ENCODE measurements at regions not wholly inside any gene's neighbourhood (a gene's known extent, or its start where the extent isn't known, plus 50 kb on each side); places are given as distances from the start of the nearest gene placed in this dataset.

- H4K20me1 ChIP-seq (ENCODE audit: low read length), result no peaks in the 10 kb centered on the region
- intact Hi-C loops (cut with micrococcal nuclease), result no loop called here
- peaks cover 32% of the 10 kb centered on the region for H3K27me3 ChIP-seq (ENCODE audit: low read length)
- TF ChIP-seq EZH2 (IDR thresholded peaks at IDR 0.05; ENCODE audit: low read length, unreplicated experiment) (no peak), EZH2phosphoT487 (IDR thresholded peaks at IDR 0.05; ENCODE audit: borderline replicate concordance, low read length) (no peak)
- TF ChIP-seq, protein P1, sequence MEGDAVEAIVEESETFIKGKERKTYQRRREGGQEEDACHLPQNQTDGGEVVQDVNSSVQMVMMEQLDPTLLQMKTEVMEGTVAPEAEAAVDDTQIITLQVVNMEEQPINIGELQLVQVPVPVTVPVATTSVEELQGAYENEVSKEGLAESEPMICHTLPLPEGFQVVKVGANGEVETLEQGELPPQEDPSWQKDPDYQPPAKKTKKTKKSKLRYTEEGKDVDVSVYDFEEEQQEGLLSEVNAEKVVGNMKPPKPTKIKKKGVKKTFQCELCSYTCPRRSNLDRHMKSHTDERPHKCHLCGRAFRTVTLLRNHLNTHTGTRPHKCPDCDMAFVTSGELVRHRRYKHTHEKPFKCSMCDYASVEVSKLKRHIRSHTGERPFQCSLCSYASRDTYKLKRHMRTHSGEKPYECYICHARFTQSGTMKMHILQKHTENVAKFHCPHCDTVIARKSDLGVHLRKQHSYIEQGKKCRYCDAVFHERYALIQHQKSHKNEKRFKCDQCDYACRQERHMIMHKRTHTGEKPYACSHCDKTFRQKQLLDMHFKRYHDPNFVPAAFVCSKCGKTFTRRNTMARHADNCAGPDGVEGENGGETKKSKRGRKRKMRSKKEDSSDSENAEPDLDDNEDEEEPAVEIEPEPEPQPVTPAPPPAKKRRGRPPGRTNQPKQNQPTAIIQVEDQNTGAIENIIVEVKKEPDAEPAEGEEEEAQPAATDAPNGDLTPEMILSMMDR (conservative IDR thresholded peaks at IDR 0.05; ENCODE audit: low read depth, low read length), result no peak
- H3K4me2 ChIP-seq (ENCODE audit: low read length), result no peak overlapping the region
- no TSS peak for BruUV-seq (replicated peaks)
- ChIA-PET POLR2A (ENCODE audit: unreplicated experiment) (no interaction called here), CTCF (no interaction called here)
- H3F3A ChIP-seq (ENCODE audit: low read length, unreplicated experiment), result no peaks in the 10 kb centered on the region
- no peaks in the 10 kb centered on the region for H3K79me2 ChIP-seq (ENCODE audit: low read length)
- H3K9me2 ChIP-seq (replicated peaks; ENCODE audit: low read length), result no peaks in the 10 kb centered on the region
- H3K9me3 ChIP-seq (ENCODE audit: low read length), result no peaks in the 10 kb centered on the region
- no peak overlapping the region for H2AFZ ChIP-seq (ENCODE audit: low read length)
- no peak overlapping the region for H3K27ac ChIP-seq (ENCODE audit: low read length)
- H3K4me1 ChIP-seq (ENCODE audit: insufficient read depth, low read length), result no peaks in the 10 kb centered on the region
- H3K4me3 ChIP-seq (ENCODE audit: low read length), result no peak overlapping the region
- H3K9ac ChIP-seq (ENCODE audit: low read length), result no peak overlapping the region
- ATAC-seq, result no peak
- DNase-seq, result no peak
- no peaks in the 10 kb centered on the region for H3K36me3 ChIP-seq (ENCODE audit: low read depth, low read length)
These were observed 121.9 kb downstream of the TBX5 start for GRCh38 chr12:114284041-114284440.

DNA sequence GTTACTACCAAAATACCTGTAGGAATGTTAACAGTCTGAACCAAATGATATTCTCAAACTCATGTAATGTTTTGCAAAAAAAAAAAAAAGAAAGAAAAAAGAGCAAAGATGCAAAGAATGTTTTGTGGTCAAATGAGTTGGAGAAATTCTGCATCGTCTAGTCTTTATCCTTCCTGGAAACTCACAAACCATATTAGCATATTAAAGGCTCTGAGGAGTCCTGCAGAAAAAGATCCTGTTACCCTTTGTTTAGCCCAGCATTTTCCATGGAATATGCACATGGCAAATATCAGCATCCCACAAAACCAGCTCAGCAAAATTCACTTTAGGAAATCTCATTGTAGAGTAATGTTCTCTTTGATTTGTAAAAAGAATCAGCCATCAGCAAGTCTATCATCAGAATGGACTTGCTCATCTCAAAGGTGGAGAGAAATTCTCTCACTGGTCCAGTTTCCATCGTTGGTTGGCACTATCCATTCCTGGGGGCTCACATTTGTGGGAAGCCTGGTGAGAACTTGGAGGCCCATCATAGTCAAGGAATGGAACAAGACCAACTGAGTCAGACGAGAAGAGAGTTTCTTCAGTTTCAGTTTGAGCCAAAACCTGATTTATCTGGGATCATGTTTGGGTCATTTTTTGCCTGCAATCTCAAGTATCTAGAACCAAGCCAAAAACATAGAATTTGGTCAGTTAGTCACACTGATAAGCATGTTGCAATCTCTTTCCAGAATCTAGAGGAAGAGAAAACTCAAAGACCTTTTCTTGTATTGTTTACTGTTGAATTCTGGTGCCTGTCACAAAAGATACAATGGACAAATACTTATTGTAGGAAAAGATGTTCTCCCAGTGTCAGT is 129.8 kb downstream of the TBX5 start:
- DNase-seq (no peak), ATAC-seq (no peak)
- ChIA-PET CTCF (no interaction called here), POLR2A (ENCODE audit: unreplicated experiment) (no interaction called here)
- no peak overlapping the region for H2AFZ ChIP-seq (ENCODE audit: low read length)
- no TSS peak for BruUV-seq (replicated peaks)
- H3K79me2 ChIP-seq (ENCODE audit: low read length), result no peaks in the 10 kb centered on the region
- H3K4me1 ChIP-seq (ENCODE audit: insufficient read depth, low read length), result no peaks in the 10 kb centered on the region
- no peak overlapping the region for H3K9ac ChIP-seq (ENCODE audit: low read length)
- no peaks in the 10 kb centered on the region for H3K9me3 ChIP-seq (ENCODE audit: low read length)
- H3K27me3 ChIP-seq (ENCODE audit: low read length), result peaks cover 47% of the 10 kb centered on the region
- intact Hi-C loops (cut with micrococcal nuclease), result no loop called here
- no peaks in the 10 kb centered on the region for H3K36me3 ChIP-seq (ENCODE audit: low read depth, low read length)
- no peak for TF ChIP-seq EZH2phosphoT487 (IDR thresholded peaks at IDR 0.05; ENCODE audit: borderline replicate concordance, low read length)
- TF ChIP-seq, protein P1 (conservative IDR thresholded peaks at IDR 0.05; ENCODE audit: low read depth, low read length), result no peak
- no peak for TF ChIP-seq EZH2 (IDR thresholded peaks at IDR 0.05; ENCODE audit: low read length, unreplicated experiment)
- no peak overlapping the region for H3K4me2 ChIP-seq (ENCODE audit: low read length)
- H3K27ac ChIP-seq (ENCODE audit: low read length), result no peak overlapping the region
- no peak overlapping the region for H3K4me3 ChIP-seq (ENCODE audit: low read length)
- H3K9me2 ChIP-seq (replicated peaks; ENCODE audit: low read length), result no peaks in the 10 kb centered on the region
- H3F3A ChIP-seq (ENCODE audit: low read length, unreplicated experiment), result no peaks in the 10 kb centered on the region
- no peaks in the 10 kb centered on the region for H4K20me1 ChIP-seq (ENCODE audit: low read length)

GRCh38 chr12:114275086-114275485 is 130.9 kb downstream of the TBX5 start:
- H3K4me2 ChIP-seq (ENCODE audit: low read length), result no peak overlapping the region
- H3K27ac ChIP-seq (ENCODE audit: low read length), result no peak overlapping the region
- BruUV-seq (replicated peaks), result no TSS peak
- H3K4me1 ChIP-seq (ENCODE audit: insufficient read depth, low read length), result no peaks in the 10 kb centered on the region
- no peak overlapping the region for H3K4me3 ChIP-seq (ENCODE audit: low read length)
- H3K27me3 ChIP-seq (ENCODE audit: low read length), result peaks cover 53% of the 10 kb centered on the region
- no peaks in the 10 kb centered on the region for H3K36me3 ChIP-seq (ENCODE audit: low read depth, low read length)
- ATAC-seq (no peak), DNase-seq (no peak)
- TF ChIP-seq EZH2phosphoT487 (IDR thresholded peaks at IDR 0.05; ENCODE audit: borderline replicate concordance, low read length) (no peak), EZH2 (IDR thresholded peaks at IDR 0.05; ENCODE audit: low read length, unreplicated experiment) (no peak)
- TF ChIP-seq, protein P1 (conservative IDR thresholded peaks at IDR 0.05; ENCODE audit: low read depth, low read length), result no peak
- H3K9ac ChIP-seq (ENCODE audit: low read length), result no peak overlapping the region
- ChIA-PET POLR2A (ENCODE audit: unreplicated experiment) (no interaction called here), CTCF (no interaction called here)
- no peaks in the 10 kb centered on the region for H3K9me2 ChIP-seq (replicated peaks; ENCODE audit: low read length)
- no peaks in the 10 kb centered on the region for H4K20me1 ChIP-seq (ENCODE audit: low read length)
- intact Hi-C loops (cut with micrococcal nuclease), result no loop called here
- H3F3A ChIP-seq (ENCODE audit: low read length, unreplicated experiment), result no peaks in the 10 kb centered on the region
- H3K9me3 ChIP-seq (ENCODE audit: low read length), result no peaks in the 10 kb centered on the region
- no peaks in the 10 kb centered on the region for H3K79me2 ChIP-seq (ENCODE audit: low read length)
- no peak overlapping the region for H2AFZ ChIP-seq (ENCODE audit: low read length)
